Smooth muscle cell (in vitro differentiated cells): ENCODE measurements at regions not wholly inside any gene's neighbourhood (a gene's known extent, or its start where the extent isn't known, plus 50 kb on each side); places are given as distances from the start of the nearest gene placed in this dataset.

ENCODE experiments used
- DNase-seq: peaks from one replicate; lab custom pipeline; 2025; ENCODE audit not compliant: unreplicated experiment; lab: John Stamatoyannopoulos, UW
- H2AFZ ChIP-seq: fragments of 200-600 bp; sonication (generic); 2 replicates; pipeline ENCODE4 v1.6.0; 2016; ENCODE audit warnings: antibody characterized with exemption, low read depth, mild to moderate bottlenecking
- H3F3A ChIP-seq: fragments of 200-600 bp; sonication (generic); 2 replicates; pipeline ENCODE4 v1.6.0; 2017; ENCODE audit warnings: antibody characterized with exemption, low read depth
- H3K27ac ChIP-seq: fragments of 200-600 bp; sonication (generic); 2 replicates; pipeline ENCODE4 v1.5.1; 2016; ENCODE audit warnings: low read depth, mild to moderate bottlenecking
- H3K27me3 ChIP-seq: fragments of 200-600 bp; sonication (generic); 2 replicates; pipeline ENCODE4 v1.6.1; 2016; ENCODE audit warnings: low read depth, mild to moderate bottlenecking
- H3K36me3 ChIP-seq: fragments of 200-600 bp; sonication (generic); 2 replicates; pipeline ENCODE4 v1.5.1; 2016; ENCODE audit warnings: low read depth
- H3K4me1 ChIP-seq: fragments of 200-600 bp; sonication (generic); 2 replicates; pipeline ENCODE4 v1.5.1; 2016; ENCODE audit warnings: low read depth
- H3K4me2 ChIP-seq: fragments of 200-600 bp; sonication (generic); 2 replicates; pipeline ENCODE4 v1.6.0; 2016; ENCODE audit warnings: mild to moderate bottlenecking
- H3K4me3 ChIP-seq: fragments of 200-600 bp; sonication (generic); 2 replicates; pipeline ENCODE4 v1.5.1; 2016; ENCODE audit warnings: mild to moderate bottlenecking
- H3K79me2 ChIP-seq: fragments of 200-600 bp; sonication (generic); 2 replicates; pipeline ENCODE4 v1.6.0; 2016; ENCODE audit warnings: low read depth, mild to moderate bottlenecking
- H3K9ac ChIP-seq: fragments of 200-600 bp; sonication (generic); 2 replicates; pipeline ENCODE4 v1.6.0; 2016; ENCODE audit warnings: low read depth
- H3K9me3 ChIP-seq: fragments of 200-600 bp; sonication (generic); replicated peaks from 2 replicates; pipeline ENCODE4 v1.5.1; 2016; ENCODE audit warnings: low read depth
- H4K20me1 ChIP-seq: fragments of 200-600 bp; sonication (generic); 2 replicates; pipeline ENCODE4 v1.6.0; 2016; ENCODE audit warnings: low read depth
- CTCF ChIP-seq: fragments of 200-600 bp; sonication (generic); IDR thresholded peaks from 2 replicates; pipeline ENCODE4 v1.5.1; 2017; ENCODE audit warnings: borderline replicate concordance, mild to moderate bottlenecking, antibody characterized with exemption; ENCODE audit not compliant: insufficient read depth, poor library complexity, severe bottlenecking
- WGBS: methylation state at CpG from one replicate; pipeline ENCODE4 v1.1.7; 2016; ENCODE audit warnings: low lambda C conversion rate; 5-methylcytosine and 5-hydroxymethylcytosine counted together

GRCh38 chr20:20768202-20768815 is 55.9 kb upstream of the RALGAPA2 start:
- H3K36me3 ChIP-seq = no peaks in the 10 kb centered on the region
- no peaks in the 10 kb centered on the region for H3K9me3 ChIP-seq
- no peak overlapping the region for H2AFZ ChIP-seq
- TF ChIP-seq CTCF = no peak
- no peak overlapping the region for H3K4me3 ChIP-seq
- no peaks in the 10 kb centered on the region for H3K27me3 ChIP-seq
- DNase-seq = no peak
- H3F3A ChIP-seq = no peaks in the 10 kb centered on the region
- H3K79me2 ChIP-seq = no peaks in the 10 kb centered on the region
- H3K9ac ChIP-seq = no peak overlapping the region
- H4K20me1 ChIP-seq = no peaks in the 10 kb centered on the region
- H3K27ac ChIP-seq = no peak overlapping the region
- WGBS = 94% methylated on average over 24 of the region's 30 CpGs
- H3K4me2 ChIP-seq = no peak overlapping the region
- no peaks in the 10 kb centered on the region for H3K4me1 ChIP-seq

GRCh38 chr20:20765696-20766365 is 53.4 kb upstream of the RALGAPA2 start:
- no peaks in the 10 kb centered on the region for H3K9me3 ChIP-seq
- no peak overlapping the region for H3K9ac ChIP-seq
- H3K79me2 ChIP-seq = no peaks in the 10 kb centered on the region
- no peaks in the 10 kb centered on the region for H3K36me3 ChIP-seq
- no peak overlapping the region for H3K4me2 ChIP-seq
- 87% methylated on average over 4 of the region's 4 CpGs for WGBS
- no peaks in the 10 kb centered on the region for H4K20me1 ChIP-seq
- TF ChIP-seq CTCF = no peak
- H2AFZ ChIP-seq = no peak overlapping the region
- H3F3A ChIP-seq = no peaks in the 10 kb centered on the region
- H3K4me1 ChIP-seq = no peaks in the 10 kb centered on the region
- H3K4me3 ChIP-seq = no peak overlapping the region
- no peaks in the 10 kb centered on the region for H3K27me3 ChIP-seq
- H3K27ac ChIP-seq = no peak overlapping the region
- no peak for DNase-seq

- H3K27me3 ChIP-seq = no peaks in the 10 kb centered on the region
- no peaks in the 10 kb centered on the region for H4K20me1 ChIP-seq
- H3K4me1 ChIP-seq = no peaks in the 10 kb centered on the region
- H3K9ac ChIP-seq = no peak overlapping the region
- no peak for TF ChIP-seq CTCF
- 70% methylated on average over 5 of the region's 5 CpGs for WGBS
- H3K27ac ChIP-seq = no peak overlapping the region
- DNase-seq = no peak
- H3K4me2 ChIP-seq = no peak overlapping the region
- no peak overlapping the region for H2AFZ ChIP-seq
- H3K36me3 ChIP-seq = no peaks in the 10 kb centered on the region
- no peaks in the 10 kb centered on the region for H3K9me3 ChIP-seq
- H3F3A ChIP-seq = no peaks in the 10 kb centered on the region
- H3K79me2 ChIP-seq = no peaks in the 10 kb centered on the region
- H3K4me3 ChIP-seq = no peak overlapping the region
Observed at GRCh38 chr20:20763650-20764049, 51.2 kb upstream of the RALGAPA2 start.
